Loucy (cell line): ENCODE measurements at regions not wholly inside any gene's neighbourhood (a gene's known extent, or its start where the extent isn't known, plus 50 kb on each side); places are given as distances from the start of the nearest gene placed in this dataset.

ENCODE experiments used
- EZH2phosphoT487 ChIP-seq: fragments of 200-600 bp; IDR thresholded peaks from 2 replicates; pipeline ENCODE4 v1.6.1; 2018; ENCODE audit warnings: antibody characterized with exemption, mild to moderate bottlenecking, moderate library complexity, borderline replicate concordance
- TF ChIP-seq, protein P1 (sequence below): fragments of 200-600 bp; sonication (generic); conservative IDR thresholded peaks from 2 replicates; pipeline ENCODE4 v1.5.1; 2014; ENCODE audit warnings: mild to moderate bottlenecking, antibody characterized with exemption, low read length

DNA sequence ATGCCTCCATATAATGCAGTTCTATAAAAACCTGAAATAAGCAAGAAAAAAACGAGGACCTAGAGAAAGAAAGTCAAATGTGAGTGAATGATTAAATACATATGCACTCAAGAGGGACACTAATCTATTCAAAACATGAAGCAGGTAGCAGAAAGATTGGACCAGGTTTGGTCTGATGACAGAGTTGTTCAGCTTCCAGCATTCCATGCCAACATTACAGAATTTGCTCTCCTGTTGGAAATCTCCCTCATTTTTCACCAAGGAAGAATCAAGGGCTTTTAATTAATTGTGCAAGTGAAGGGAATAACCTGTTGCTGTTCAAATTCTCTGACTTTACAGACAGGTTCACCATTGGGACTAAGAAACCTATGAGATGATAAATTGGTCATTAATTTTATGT lies 379.0 kb upstream of the RASGEF1B start:
- TF ChIP-seq, protein P1, sequence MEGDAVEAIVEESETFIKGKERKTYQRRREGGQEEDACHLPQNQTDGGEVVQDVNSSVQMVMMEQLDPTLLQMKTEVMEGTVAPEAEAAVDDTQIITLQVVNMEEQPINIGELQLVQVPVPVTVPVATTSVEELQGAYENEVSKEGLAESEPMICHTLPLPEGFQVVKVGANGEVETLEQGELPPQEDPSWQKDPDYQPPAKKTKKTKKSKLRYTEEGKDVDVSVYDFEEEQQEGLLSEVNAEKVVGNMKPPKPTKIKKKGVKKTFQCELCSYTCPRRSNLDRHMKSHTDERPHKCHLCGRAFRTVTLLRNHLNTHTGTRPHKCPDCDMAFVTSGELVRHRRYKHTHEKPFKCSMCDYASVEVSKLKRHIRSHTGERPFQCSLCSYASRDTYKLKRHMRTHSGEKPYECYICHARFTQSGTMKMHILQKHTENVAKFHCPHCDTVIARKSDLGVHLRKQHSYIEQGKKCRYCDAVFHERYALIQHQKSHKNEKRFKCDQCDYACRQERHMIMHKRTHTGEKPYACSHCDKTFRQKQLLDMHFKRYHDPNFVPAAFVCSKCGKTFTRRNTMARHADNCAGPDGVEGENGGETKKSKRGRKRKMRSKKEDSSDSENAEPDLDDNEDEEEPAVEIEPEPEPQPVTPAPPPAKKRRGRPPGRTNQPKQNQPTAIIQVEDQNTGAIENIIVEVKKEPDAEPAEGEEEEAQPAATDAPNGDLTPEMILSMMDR, result no peak
- TF ChIP-seq EZH2phosphoT487, result no peak
